Activated B cell treated with CpG ODN at 0.5 μM for 24 hours (primary cell): ENCODE measurements at regions not wholly inside any gene's neighbourhood (a gene's known extent, or its start where the extent isn't known, plus 50 kb on each side); places are given as distances from the start of the nearest gene placed in this dataset.

Source experiments
- ATAC-seq: fragments of 200-7000 bp; cut with Tn5 transposase; one replicate; pipeline ENCODE4 v1.10.0; 2021; ENCODE audit warnings: low read depth, mild to moderate bottlenecking, moderate library complexity
- CTCF ChIA-PET: fragments of 350-600 bp; sonication (Branson Sonifier 250); formaldehyde crosslinking; loops from one replicate; lab custom pipeline; 2021; ENCODE audit warnings: antibody characterized with exemption; lab: Charles Lee
- POLR2A ChIA-PET: fragments of 350-600 bp; sonication (Branson Sonifier 250); formaldehyde crosslinking; loops from one replicate; lab custom pipeline; 2021; ENCODE audit warnings: antibody characterized with exemption; lab: Charles Lee
- DNase-seq: peaks from one replicate; pipeline ENCODE4 v3.0.0; 2022
- H3K27ac Mint-ChIP-seq: one replicate; pipeline ENCODE4 v1.8.0; 2020; ENCODE audit warnings: mixed read lengths
- H3K27me3 Mint-ChIP-seq: one replicate; pipeline ENCODE4 v1.8.0; 2021; ENCODE audit warnings: mixed read lengths
- H3K36me3 Mint-ChIP-seq: one replicate; pipeline ENCODE4 v1.8.0; 2021; ENCODE audit warnings: low read depth, mixed read lengths
- H3K4me1 Mint-ChIP-seq: one replicate; pipeline ENCODE4 v1.8.0; 2021; ENCODE audit warnings: mixed read lengths
- H3K4me3 Mint-ChIP-seq: one replicate; pipeline ENCODE4 v1.8.0; 2020; ENCODE audit warnings: mild to moderate bottlenecking, mixed read lengths
- H3K9me3 Mint-ChIP-seq: one replicate; pipeline ENCODE4 v1.8.0; 2020; ENCODE audit warnings: mixed read lengths
- CTCF ChIP-seq: fragments of 200-600 bp; IDR thresholded peaks from one replicate; pipeline ENCODE4 v1.8.0; 2022; ENCODE audit warnings: antibody characterized with exemption, mild to moderate bottlenecking
- intact Hi-C: fragments of 100-400 bp; cut with micrococcal nuclease; formaldehyde crosslinking; loops from one replicate; pipeline ENCODE4 v1.15.1; 2024

GRCh38 chr10:52703451-52703850 lies 69.1 kb downstream of the MBL2 start:
- Mint-ChIP-seq H3K36me3 (no peaks in the 10 kb centered on the region), H3K4me3 (no peak overlapping the region), H3K4me1 (no peaks in the 10 kb centered on the region), H3K27me3 (no peaks in the 10 kb centered on the region), H3K9me3 (no peaks in the 10 kb centered on the region), H3K27ac (no peak overlapping the region)
- ChIA-PET CTCF (no interaction called here), POLR2A (no interaction called here)
- intact Hi-C loops: no loop called here
- no peak for TF ChIP-seq CTCF
- ATAC-seq (no peak), DNase-seq (no peak)

GRCh38 chr10:52703898-52704297 lies 68.7 kb downstream of the MBL2 start:
- no peaks in the 10 kb centered on the region for H3K27me3 Mint-ChIP-seq
- TF ChIP-seq CTCF: no peak
- ChIA-PET POLR2A (no interaction called here), CTCF (no interaction called here)
- no peaks in the 10 kb centered on the region for H3K36me3 Mint-ChIP-seq
- no peak overlapping the region for H3K4me3 Mint-ChIP-seq
- intact Hi-C loops: no loop called here
- no peaks in the 10 kb centered on the region for H3K9me3 Mint-ChIP-seq
- H3K27ac Mint-ChIP-seq: no peak overlapping the region
- DNase-seq (no peak), ATAC-seq (no peak)
- no peaks in the 10 kb centered on the region for H3K4me1 Mint-ChIP-seq

GRCh38 chr10:52706332-52707070 lies 66.1 kb downstream of the MBL2 start:
- CTCF ChIA-PET: no interaction called here
- TF ChIP-seq CTCF: no peak
- POLR2A ChIA-PET: no interaction called here
- H3K36me3 Mint-ChIP-seq: no peaks in the 10 kb centered on the region
- intact Hi-C loops: no loop called here
- DNase-seq: no peak
- no peaks in the 10 kb centered on the region for H3K9me3 Mint-ChIP-seq
- no peak for ATAC-seq
- H3K4me1 Mint-ChIP-seq: no peaks in the 10 kb centered on the region
- H3K27me3 Mint-ChIP-seq: no peaks in the 10 kb centered on the region
- H3K4me3 Mint-ChIP-seq: no peak overlapping the region
- H3K27ac Mint-ChIP-seq: no peak overlapping the region
